T-helper 2 cell treated with Interferon-gamma antibody and Interleukin-4, amounts not matched to agents 100 ng/mL and 5 ng/mL, for 36 hours (primary cell): ENCODE measurements at regions not wholly inside any gene's neighbourhood (a gene's known extent, or its start where the extent isn't known, plus 50 kb on each side); places are given as distances from the start of the nearest gene placed in this dataset.
"Not testable (repeated sequence)": the region's sequence is repeated elsewhere in the genome, so short reads cannot be mapped to it uniquely, and the experiment has no call there.

Source experiments
- intact Hi-C: fragments of 100-400 bp; cut with micrococcal nuclease; formaldehyde crosslinking; loops from one replicate; pipeline ENCODE4 v1.15.1; 2023

GRCh38 chr13:109702030-109702597 lies 84.3 kb downstream of the IRS2 start:
- intact Hi-C loops: not testable (repeated sequence)

- intact Hi-C loops: no loop called here
Measured at GRCh38 chr13:109700176-109700575, 86.2 kb downstream of the IRS2 start.

- intact Hi-C loops: no loop called here
Measured at GRCh38 chr13:109699628-109700071, 86.7 kb downstream of the IRS2 start.

DNA sequence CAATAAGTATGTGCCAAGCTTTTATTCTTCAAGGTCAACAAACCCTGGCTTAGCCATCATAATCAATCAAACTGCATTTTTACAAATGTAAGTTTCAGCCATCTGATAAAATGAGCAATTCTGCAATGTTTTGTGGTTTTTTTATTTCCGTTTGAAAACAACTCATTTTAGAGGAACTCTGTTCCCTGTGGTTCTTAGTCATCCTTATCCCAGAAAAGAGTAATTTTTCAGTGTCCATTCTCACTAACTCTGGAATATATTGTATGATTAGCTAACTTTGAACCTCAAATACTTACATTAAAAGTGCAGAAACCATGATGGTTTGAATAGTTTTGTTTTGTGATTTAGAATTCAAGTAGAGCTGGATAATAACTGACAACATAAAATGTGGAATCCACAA lies 87.6 kb downstream of the IRS2 start:
- intact Hi-C loops: no loop called here

GRCh38 chr13:109697936-109698335 lies 88.4 kb downstream of the IRS2 start:
- intact Hi-C loops: no loop called here

DNA sequence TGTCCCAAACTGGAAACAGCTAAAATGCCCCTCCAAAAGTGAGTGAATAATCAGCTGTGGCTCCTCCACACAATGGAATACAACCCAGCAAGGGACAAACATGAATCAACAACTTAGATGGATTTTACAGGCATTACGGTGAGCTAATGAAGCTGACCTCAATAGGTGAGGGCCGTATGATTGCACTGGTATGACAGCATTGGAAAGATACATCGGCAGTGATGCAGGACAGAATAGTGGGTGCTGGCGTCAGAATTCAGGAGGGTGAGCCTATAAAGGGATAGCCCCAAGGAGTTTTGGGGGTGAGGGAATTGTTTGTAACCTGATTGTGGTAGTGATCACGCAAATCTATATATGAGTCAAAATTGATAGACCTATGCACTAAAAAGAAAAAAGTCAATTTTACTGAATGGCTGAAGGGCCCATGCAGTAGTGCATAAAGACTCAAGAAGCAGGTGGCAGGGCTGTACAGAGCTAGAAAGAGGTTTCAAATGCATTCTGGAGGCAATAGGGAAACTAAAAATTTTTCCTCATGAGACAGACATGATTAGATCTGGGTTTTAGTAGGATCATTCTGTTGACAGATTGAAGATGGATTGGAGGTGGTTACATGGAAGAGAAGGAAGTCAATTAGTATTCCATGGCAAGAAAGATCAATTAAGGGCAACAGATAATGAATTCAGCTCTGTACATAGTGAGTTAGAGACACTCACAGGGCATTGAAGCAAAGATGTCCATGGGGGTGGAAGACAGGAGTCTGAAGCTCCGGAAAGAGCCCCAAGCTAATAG lies 90.8 kb downstream of the IRS2 start:
- intact Hi-C loops: no loop called here

DNA sequence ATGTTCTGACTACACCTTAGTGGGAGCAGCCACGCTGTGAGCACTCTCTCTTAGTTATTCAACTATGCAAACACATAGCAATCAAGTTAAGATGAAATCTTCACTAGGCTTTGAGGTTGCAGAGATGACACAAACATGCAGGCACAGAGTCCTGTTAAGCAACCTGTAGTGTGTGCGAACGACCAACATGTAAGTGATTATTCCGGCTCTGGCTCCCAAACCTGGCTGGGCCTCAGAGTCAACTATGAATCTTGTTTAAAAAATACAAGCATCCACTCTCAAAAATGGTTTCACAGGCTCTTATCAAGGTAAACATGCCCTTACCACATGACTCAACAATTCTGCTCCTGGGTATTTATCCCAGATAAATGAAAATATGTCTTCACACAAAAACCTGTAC lies 91.4 kb downstream of the IRS2 start:
- intact Hi-C loops: no loop called here

DNA sequence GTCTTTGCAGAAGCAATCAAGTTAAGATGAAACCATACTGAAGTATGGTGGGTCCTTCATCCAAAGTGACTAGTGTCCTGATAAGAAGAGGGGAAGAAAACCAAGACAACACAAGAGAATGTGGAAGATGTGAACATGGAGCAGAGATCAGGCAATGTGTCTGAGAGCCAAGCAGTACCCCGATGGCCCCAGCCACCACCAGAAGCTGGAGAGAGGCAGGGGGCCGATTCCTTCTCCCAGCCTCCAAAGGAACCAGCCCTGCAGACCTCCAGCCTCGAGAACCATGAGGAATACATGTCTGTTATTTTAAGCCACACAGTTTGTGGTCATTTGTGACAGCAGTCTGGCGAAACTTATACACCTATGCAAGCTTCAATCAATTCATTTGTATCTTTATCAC lies 93.2 kb downstream of the IRS2 start:
- intact Hi-C loops: no loop called here

DNA sequence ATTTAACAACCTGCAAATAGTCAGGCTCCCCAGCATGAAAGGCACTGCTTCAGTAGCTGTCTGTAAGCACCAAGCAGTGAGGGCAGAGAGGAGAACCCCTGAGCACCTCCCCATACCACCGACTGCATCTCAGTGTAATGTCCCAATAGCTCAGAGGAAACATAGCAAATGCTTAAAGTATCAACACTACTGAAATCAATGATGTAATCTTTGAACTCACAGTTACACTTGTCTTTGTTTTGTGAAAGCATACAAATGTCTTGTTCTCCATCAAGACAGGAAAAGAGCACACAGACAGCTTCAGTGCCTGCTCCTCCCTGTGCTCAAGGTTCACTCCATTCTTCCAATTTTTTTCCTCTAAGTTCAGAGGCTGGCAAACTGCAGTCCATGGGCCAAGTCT lies 94.7 kb downstream of the IRS2 start:
- intact Hi-C loops: no loop called here

- intact Hi-C loops: no loop called here
Measured at GRCh38 chr13:109687559-109688448, 98.6 kb downstream of the IRS2 start.

- intact Hi-C loops: no loop called here
Measured at GRCh38 chr13:109685203-109685602, 101.2 kb downstream of the IRS2 start.

DNA sequence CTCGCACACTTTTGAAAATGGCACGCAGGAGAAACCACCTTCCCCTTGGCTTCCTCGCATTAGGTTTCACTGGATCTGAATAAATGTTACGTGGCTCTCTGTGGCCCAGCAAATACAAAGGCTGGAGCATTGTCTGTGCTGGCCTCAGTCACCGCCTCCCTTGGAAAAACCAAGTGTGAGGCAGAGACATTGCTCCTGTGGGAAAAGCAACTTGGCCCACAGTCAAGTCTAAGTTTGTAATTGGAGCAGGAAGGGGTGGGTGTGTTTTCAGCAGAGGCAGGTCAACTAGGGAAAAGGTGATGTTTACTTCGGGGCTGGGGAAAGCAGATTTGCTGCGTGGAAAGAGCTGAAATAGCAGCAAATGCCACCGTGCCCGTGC lies 101.6 kb downstream of the IRS2 start:
- intact Hi-C loops: no loop called here

GRCh38 chr13:109684084-109684823 lies 102.1 kb downstream of the IRS2 start:
- intact Hi-C loops: no loop called here

DNA sequence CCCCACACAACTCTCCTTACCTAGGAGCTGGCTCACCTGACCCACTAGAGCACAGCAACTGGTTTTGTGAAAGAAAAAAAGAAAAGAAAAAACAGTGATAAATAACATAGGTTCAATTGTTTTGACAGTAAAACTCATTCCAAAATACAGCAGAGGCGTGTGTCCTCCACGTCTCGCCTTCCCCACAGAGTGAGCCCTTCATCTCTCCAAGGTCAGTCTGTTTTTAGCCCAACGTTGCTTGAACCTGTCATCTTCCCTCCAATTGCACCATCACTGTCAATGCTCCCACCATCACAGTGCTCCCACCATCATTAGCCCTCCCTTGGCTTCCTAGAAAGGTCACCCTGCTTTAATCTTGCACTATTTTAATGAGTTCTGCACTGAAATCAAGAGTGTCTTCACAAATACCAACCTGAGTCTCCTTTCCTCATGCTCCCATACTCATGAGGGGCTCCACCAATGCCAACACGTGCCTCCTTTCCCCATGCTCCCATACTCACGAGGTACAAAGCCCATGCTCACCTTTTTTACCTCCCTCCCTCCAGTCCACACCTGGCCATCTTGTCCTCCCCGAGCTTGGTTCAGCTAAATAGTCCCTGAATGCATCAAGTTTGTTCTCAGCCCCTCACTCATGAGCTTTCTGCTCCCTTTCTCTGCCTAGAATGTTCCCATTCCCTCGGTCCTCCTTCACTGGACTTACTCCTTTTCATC lies 103.7 kb downstream of the IRS2 start:
- intact Hi-C loops: no loop called here

DNA sequence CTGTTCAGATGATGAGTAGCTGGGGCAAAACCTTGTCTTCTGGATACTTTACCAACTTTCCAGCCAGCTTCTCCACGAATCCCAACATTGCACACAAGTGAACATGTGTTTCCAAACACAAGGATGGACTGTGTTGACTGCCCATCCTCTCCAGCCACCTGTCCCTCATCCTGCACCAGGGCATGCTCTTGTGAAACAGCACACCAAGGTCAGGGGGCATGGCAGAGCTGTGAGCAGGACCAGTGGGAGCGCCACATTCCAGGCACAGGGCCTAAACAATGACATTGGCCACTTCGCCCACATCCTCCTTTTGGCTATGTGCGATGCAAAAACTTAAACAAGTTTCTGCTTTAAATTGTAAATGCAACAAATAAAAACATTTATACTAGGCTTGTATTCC lies 105.5 kb downstream of the IRS2 start:
- intact Hi-C loops: no loop called here

DNA sequence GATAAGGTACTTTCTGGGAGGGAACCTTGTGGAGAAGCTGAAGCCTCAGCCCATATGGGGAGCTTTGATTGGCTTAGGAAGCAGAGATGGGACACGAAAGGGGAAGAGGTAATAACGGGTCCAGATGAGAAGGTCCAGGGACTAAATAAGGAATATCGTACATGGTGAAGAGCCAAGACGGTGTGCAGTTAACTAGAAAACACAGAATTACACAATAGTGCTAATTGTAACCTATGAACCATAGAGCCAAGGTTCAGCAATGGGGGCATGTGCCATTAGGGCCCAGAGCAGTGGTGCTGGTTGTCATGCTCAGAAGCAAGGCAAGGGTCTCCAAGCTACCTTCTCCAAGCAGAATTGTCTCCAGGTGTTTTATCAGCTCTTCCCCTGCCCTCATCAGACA lies 106.1 kb downstream of the IRS2 start:
- intact Hi-C loops: no loop called here

DNA sequence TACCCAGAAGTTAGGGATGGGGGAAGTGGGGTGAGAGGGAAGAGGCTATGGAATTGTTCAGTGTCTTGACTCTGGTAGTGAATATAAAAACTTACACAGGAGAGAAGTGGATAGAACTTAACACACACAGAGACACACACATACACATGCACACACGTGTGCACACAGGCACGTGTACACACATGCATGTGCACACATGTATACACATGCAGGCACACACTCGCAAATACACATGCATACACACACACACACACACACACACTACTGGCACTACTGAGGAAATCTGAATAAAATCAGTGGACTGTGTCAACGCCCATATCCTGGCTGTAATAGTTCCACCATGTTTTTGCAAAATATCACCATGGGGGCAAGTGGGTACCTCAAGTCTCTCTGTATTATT lies 107.9 kb downstream of the IRS2 start:
- intact Hi-C loops: no loop called here

DNA sequence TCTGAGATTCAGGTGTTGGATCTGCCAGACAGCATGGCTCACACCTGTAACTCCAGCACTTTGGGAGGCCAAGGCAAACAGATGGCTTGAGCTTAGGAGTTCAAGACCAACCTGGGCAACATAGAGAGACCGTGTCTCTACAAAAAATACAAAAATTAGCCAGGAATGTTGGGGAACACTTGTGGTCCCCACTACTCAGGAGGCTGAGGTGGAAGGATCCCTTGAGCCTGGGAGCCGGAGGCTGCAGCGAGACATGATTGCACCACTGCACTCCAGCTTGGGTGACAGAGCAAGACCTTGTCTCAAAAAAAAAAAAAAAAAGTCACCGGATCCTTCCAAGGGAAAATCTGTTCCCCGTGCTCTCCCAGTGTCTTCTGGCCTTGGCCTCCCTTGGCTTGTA lies 109.2 kb downstream of the IRS2 start:
- intact Hi-C loops: no loop called here

- intact Hi-C loops: no loop called here
Measured at GRCh38 chr13:109673477-109673876, 112.9 kb downstream of the IRS2 start.

- intact Hi-C loops: no loop called here
Measured at GRCh38 chr13:109672545-109672944, 113.8 kb downstream of the IRS2 start.

- intact Hi-C loops: no loop called here
Measured at GRCh38 chr13:109671919-109672318, 114.5 kb downstream of the IRS2 start.
